ENCODE measurements at regions not wholly inside any gene's neighbourhood (a gene's known extent, or its start where the extent isn't known, plus 50 kb on each side); places are given as distances from the start of the nearest gene placed in this dataset.

DNA sequence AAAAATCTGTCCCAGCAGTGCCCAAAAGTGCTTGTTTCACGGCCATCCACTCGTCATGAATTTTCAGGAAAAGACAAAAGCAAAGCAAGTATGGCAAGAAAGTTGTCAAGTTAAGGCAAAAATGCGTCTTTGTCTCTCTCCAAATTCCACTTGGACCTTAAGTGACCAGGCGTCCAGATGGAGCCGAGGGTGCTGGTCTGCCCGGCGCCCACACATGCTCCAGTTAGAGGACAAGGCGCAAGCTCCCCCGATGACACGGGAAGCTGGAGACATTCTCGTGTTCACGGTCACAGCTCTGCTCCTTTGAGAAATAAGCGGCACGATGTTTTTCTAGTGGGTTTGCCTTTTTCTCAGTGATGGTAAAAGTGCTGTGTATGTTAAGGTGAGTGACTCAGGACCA lies 219.0 kb downstream of the BRD1 start:
- no peak for DNase-seq (ENCODE audit: low read depth in 2 of 3, low spot score in 2 of 3)

- DNase-seq (ENCODE audit: low read depth in 2 of 3, low spot score in 2 of 3), result no peak
Observed at GRCh38 chr22:49608228-49608627, 219.4 kb downstream of the BRD1 start.

GRCh38 chr22:49607821-49608220 lies 219.9 kb downstream of the BRD1 start:
- DNase-seq (ENCODE audit: low read depth in 2 of 3, low spot score in 2 of 3), result no peak

DNA sequence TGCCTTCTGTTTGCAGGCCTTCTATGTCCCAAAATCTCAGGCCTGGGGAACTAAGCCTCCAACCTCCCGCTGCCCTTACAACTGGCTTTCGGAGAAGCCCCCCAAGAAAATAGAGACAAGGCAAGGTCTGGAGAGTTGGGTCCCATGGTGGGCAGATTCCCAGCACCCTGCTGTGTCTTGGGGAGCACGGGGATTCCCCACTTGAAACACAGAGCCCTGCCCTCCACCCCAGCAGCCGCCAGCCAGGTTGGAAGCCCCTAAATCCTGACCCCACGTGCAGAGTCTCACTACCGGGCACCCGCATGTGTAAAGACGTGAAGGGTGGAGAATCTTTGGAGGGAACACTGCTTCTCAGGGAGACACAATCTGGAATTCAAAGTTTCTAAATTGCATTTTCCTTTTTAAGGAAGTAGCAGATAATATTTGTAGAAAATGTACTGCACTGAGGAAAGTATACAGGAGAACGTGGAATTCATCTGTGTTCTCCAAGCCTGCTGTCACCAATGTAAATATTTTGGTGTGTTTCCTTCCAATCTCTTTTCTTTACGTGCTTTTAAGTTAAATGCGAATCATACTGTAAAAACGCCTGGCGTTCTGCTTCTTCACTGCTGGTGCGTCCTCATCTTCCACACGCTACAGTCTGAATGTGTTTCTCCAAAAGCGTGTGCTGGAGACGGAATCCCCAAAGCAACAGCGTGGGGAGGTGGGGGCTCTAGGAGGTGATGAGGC lies 220.9 kb downstream of the BRD1 start:
- DNase-seq (ENCODE audit: low read depth in 2 of 3, low spot score in 2 of 3), result no peak

DNA sequence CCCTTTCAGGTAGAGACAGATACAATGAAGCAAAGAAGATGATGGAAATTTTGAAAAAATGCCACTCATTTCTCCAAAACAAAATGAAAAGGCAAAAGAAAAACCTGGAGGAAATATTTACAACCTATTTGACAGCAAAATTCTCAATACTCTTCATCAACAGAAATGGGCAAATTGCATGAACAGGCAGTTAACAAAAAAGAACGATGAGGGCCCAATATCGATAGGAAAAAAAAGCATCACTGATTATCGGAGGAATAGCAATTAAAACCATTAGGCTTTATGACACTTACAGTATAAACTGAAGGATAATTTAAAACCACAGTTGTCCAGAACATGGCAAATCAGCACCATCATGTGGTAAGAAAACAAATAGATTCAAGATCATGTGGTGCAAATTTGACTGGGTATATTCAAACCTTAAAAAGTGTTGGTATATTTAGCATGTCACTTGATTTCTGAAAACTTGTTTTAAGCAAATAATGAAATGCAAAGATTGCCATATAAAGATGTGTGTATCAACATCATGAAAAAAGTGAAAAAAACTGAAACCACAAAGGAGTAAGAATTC lies 222.9 kb downstream of the BRD1 start:
- DNase-seq (ENCODE audit: low read depth in 2 of 3, low spot score in 2 of 3), result no peak

GRCh38 chr22:49603016-49603415 lies 224.7 kb downstream of the BRD1 start:
- no peak for DNase-seq (ENCODE audit: low read depth in 2 of 3, low spot score in 2 of 3)

GRCh38 chr22:49602481-49602880 lies 225.2 kb downstream of the BRD1 start:
- no peak for DNase-seq (ENCODE audit: low read depth in 2 of 3, low spot score in 2 of 3)

DNA sequence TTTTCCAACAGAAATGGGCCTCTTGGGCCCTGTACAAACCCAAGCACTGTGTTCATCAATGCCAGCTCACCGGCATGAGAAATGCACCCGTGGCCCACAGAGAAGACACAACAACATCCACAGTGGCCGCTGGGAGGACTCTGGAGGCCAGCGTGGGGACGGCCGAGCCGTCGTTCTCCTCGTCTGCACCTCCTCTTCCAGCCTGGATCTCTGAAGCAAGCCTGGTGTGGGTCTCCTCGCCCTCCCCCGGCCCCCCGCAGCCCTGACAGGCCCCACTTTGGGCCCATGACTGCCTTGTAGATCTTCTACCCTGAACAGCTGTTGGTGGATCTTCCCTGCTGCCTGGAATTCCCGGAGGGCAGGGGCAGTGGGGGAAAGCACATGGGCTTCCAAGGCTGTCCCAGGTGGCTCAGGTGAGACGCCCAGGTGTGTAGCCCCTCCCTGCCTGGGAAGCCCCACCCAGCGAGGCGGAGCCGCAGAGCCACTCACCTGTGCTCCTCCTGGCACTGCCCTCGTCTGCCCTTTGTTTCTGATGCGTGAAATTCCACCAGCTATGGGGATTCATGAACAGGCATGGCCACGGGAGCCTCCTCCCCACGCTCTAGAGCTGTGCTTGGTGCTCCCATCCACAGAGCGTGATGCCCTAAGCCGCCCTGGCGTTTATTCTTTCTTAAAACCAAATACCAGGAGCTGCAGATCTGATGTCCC lies 225.9 kb downstream of the BRD1 start:
- DNase-seq (ENCODE audit: low read depth in 2 of 3, low spot score in 2 of 3), result no peak

DNA sequence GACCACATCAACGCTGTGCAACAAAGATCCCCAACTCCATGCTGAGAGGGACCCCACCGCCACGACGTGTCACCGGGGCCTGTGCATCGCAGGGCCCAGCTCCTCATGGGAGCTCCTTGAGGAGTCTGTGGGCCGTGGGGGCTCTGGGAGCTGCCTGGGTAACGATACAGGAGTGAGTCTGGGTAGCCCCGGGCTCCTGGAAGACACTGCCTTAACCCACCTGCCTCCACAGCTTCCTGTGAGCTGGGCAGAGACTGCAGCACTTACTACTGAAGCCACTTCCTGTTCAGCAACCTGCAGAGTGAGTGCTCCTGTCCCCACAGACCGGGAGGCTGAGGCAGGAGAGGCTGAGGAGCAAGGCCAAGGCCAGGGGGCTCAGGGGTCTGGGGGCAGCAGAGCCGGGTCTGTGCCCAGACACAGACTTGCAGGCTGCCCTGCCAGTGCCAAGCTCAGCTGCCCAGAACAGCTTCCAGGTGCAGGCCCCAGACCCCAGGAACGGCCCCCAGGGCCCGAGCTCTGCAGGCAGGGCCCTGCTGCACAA lies 226.7 kb downstream of the BRD1 start:
- DNase-seq (ENCODE audit: low read depth in 2 of 3, low spot score in 2 of 3), result no peak

- no peak for DNase-seq (ENCODE audit: low read depth in 2 of 3, low spot score in 2 of 3)
Observed at GRCh38 chr22:49600468-49600867, 227.2 kb downstream of the BRD1 start.

DNA sequence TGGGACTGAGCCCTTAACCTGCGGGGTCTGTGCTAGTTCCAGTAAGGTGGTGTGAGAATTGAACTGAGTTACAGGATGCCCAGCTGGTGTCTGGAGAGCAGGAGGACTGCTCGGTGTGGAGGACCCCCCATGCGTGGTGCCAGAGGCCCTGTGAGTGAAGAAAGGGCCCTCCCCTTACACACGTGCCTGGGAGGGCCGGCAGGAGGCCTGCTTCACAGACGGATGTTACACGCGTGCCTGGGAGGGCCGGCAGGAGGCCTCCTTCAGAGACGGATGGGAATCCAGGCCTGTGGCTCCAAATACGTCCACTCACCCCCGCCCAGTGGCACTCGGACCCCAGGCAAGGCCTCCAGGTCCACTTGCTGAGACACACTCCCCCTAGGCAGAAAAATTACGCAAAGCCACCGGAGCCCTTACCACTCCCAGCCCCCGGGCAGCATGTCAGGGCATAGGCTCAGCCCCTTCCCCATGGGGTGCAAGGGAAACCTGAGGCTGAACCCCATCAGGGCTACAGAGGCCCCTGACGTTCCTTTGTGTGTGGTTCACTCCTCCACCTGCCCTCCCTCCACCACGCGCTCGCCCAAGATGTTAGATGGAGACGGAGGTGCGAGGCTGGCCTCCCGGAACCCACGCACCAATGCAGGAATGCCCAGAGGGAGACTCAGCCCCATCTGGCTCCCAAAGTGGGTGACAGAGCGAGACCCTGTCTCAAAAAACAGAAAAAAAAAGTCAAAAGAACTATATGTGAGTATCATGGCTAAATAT lies 227.8 kb downstream of the BRD1 start:
- no peak for DNase-seq (ENCODE audit: low read depth in 2 of 3, low spot score in 2 of 3)

- DNase-seq (ENCODE audit: low read depth in 2 of 3, low spot score in 2 of 3), result no peak
Observed at GRCh38 chr22:49599039-49599438, 228.6 kb downstream of the BRD1 start.

DNA sequence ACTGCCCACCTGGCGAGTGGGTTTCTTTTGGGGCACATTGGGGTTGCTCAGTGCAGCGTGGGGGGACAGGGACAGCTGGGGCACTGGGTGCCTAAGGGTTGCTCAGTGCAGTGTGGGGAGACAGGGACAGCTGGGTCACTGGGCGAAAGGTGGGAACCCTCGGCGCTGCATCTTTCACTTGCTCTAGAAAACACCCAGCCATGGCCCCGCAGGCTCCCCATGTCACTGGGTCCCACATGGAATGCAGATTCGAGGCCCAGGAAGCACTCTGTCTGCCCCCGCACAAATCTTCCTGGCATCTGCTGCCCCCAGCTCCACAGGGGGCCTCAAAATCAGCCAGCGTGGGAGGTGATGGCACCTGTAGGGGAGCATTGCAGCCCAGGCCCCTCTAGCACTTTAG lies 229.3 kb downstream of the BRD1 start:
- DNase-seq (ENCODE audit: low read depth in 2 of 3, low spot score in 2 of 3), result no peak

DNA sequence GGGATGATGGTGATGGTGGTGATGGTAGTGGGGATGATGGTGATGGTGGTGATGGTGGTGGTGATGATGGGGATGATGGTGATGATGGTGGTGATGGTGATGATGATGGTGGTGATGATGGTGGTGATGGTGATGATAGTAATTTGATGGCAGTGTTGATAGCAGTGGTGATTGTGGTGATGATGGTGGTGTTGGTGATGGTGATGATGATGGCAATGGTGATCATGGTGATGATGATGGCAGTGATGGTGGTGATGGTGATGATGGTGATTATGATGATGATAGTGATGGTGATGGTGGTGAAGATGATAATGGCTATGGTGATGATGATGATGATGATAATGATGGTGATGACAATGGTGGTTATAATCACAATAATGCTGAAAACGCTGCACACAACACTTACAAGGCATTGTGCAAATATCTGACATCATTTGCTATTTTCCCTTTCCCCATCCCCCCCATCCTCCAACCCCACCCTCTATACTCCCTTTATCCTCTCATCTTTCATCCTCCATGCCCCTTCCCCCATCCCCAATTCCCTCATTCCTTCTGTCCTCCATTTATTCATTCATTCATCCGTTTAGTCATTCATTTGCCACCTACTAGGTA lies 230.1 kb downstream of the BRD1 start:
- no peak for DNase-seq (ENCODE audit: low read depth in 2 of 3, low spot score in 2 of 3)

DNA sequence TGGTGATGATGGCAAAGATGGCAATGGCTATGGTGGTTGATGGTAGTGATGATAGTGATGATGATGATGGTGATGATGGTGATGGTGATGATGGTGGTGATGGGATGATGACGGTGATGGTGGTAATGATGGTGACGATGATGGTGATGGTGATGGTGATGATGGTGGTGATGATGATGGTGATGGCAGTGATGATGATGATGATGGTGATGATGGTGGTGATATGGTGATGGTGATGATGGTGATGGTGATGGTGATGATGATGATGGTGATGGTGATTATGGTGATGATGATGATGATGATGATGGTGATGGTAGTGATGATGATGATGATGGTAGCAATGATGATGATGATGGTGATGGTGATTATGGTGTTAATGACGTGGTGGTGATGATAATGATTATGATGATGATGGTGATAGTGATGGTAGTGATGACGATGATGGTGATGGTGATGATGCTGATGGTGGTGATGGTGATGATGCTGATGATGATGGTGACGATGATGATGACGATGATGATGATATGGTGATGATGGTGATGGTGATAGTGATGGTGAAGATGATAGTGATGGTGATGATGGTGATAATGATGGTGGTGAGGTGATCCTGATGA lies 232.1 kb downstream of the BRD1 start:
- no peak for DNase-seq (ENCODE audit: low read depth in 2 of 3, low spot score in 2 of 3)

DNA sequence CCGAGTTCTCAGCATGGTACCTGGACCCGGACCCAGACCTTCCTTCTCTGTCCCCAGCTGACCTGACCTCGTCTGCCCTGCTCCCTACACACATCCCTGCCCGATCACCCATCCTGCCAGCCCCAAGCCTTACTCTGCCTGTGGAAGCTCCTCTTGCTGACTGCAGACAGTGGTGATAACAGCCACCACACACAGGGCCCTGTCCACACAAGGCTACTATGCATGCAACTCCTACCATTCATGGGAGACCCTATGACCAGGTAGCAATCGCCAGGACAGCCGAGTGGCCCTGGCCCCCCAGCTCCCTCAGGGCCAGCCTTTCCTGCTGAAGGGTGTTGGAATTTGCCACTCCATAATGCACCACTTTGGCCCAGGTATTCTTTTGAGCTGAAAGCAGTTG lies 233.6 kb downstream of the BRD1 start:
- no peak for DNase-seq (ENCODE audit: low read depth in 2 of 3, low spot score in 2 of 3)

DNA sequence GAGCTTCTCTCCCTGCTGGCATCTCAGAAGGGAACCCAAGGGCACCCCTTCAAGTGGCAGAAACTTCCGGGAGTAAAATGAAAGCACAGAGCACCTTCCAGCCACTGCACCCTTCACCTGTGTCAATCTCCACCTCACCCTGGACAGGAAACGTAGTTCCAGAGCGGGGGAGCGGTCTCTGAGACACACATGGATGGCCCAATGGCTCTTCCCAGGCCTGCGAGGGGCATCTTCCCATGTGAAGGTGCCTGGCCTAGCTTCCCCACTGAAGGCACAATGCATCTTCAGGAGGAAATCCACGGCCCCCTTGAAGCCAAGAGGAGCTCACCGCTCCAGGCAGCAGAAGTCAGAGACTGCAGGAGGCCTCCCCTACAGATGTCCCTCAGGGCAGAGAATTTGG lies 234.2 kb downstream of the BRD1 start:
- no peak for DNase-seq (ENCODE audit: low read depth in 2 of 3, low spot score in 2 of 3)

DNA sequence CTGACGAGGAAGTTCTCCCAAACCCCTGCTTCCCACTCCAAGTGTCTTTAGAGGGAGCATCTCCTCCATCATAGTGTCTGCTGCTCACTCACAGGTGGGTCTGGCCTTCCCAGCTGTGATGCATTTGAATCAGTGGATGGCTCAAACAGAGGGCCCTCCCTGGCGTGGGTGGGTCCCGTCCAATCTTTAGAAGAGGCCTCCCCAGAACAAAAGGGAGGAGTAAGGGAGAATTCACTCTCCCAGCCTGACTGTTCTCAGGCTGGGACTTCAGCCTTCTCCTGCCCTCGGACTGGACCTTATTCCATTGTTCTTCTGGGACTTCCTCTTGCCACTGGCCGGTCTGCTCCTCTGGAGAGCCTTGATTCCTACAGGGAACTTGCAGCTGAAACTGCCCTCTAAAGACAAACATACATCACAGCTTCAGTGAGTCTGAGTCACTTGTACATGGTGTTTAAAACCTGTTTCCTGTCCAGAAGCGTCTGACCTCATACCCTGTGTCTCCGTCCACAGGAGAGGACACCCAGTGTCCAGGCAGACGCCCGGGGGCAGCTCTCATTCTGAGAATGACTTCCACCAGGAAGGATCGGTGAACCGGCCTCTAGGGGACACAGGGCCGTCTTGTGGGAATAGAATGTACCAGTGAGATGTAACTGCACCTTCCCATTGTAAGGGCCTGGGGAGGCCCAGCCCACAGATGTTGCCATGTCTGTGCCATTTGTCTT lies 234.7 kb downstream of the BRD1 start:
- no peak for DNase-seq (ENCODE audit: low read depth in 2 of 3, low spot score in 2 of 3)

DNA sequence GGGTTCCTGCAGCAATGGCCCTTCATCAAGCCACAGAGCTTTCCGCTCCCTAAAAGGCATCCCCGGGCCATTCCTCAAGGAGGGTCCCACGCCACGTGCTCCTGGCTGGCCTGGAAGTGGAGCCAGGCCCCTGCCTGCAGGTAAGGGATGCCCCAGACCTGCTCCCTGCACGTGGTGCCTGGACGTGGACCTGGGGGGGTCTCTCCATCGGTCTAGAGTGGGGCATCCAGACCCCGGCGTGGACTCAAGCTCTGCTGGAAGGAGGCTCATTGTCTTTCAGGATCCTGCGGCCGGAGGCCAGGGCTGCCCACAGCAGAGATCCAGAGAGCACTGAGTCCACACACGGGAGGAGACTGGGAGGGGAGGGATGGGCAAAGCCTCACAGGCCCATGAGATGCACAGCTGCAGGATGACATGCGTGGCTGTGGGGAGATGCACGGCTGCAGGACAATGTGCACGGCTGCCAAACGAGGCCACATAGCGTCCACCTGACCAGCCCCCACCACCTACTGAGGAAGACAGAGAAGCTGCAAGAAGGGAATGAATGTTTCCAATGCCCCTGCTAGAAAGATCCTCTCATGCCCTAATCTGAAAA lies 236.7 kb downstream of the BRD1 start:
- no peak for DNase-seq (ENCODE audit: low read depth in 2 of 3, low spot score in 2 of 3)

DNA sequence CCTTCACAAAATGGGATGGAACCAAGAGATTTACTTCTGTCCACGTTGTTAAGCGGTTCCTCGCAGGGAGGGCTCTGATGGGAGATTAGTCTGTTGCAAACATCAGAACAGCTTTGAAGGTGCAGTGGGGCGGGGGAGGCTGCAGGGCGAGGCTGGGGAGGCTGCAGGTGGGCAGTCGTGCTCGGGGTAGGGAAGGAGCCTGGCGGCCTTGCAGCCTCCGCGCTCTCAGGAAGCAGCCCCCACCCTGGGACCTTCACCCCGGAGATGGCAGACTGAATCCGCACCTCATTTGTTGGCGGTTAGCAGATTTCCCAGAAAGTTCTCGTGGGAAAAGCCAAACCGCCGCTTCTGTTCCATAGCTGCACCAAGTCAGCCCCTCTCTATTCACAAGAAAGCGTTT lies 237.3 kb downstream of the BRD1 start:
- no peak for DNase-seq (ENCODE audit: low read depth in 2 of 3, low spot score in 2 of 3)

Data from activated CD8-positive, alpha-beta memory T cell treated with anti-CD3 and anti-CD28 coated beads for 48 hours (primary cell).